Neural crest cell (in vitro differentiated cells): ENCODE measurements at regions not wholly inside any gene's neighbourhood (a gene's known extent, or its start where the extent isn't known, plus 50 kb on each side); places are given as distances from the start of the nearest gene placed in this dataset.

Experiments
- DNase-seq: peaks from one replicate; pipeline ENCODE4 v3.0.0; 2021; ENCODE audit warnings: low read depth, mixed read lengths, low spot score
- H3K27ac Mint-ChIP-seq: one replicate; pipeline ENCODE4 v1.8.0; 2021; ENCODE audit warnings: mild to moderate bottlenecking, mixed read lengths; ENCODE audit not compliant: unreplicated experiment
- H3K27me3 Mint-ChIP-seq: 2 replicates; pipeline ENCODE4 v1.8.0; 2021; ENCODE audit warnings: low read depth, mild to moderate bottlenecking, mixed read lengths
- H3K36me3 Mint-ChIP-seq: 2 replicates; pipeline ENCODE4 v1.8.0; 2021; ENCODE audit warnings: low read depth, mild to moderate bottlenecking, mixed read lengths
- H3K4me1 Mint-ChIP-seq: 2 replicates; pipeline ENCODE4 v1.8.0; 2021; ENCODE audit warnings: mixed read lengths
- H3K4me3 Mint-ChIP-seq: one replicate; pipeline ENCODE4 v1.8.0; 2021; ENCODE audit warnings: mild to moderate bottlenecking, mixed read lengths
- H3K9me3 Mint-ChIP-seq: 2 replicates; pipeline ENCODE4 v1.8.0; 2021; ENCODE audit warnings: mixed read lengths
- CTCF ChIP-seq: fragments of 200-600 bp; sonication (generic); conservative IDR thresholded peaks from 2 replicates; pipeline ENCODE4 v1.5.0; 2021; ENCODE audit warnings: antibody characterized with exemption, mild to moderate bottlenecking

GRCh38 chr18:73043211-73043610 lies 175.4 kb upstream of the NETO1 start:
- Mint-ChIP-seq H3K9me3 (no peaks in the 10 kb centered on the region), H3K27ac (no peak overlapping the region), H3K4me3 (no peak overlapping the region), H3K27me3 (no peaks in the 10 kb centered on the region), H3K4me1 (peaks cover 29% of the 10 kb centered on the region), H3K36me3 (no peaks in the 10 kb centered on the region)
- DNase-seq = no peak
- no peak for TF ChIP-seq CTCF

GRCh38 chr18:73040247-73040646 lies 172.5 kb upstream of the NETO1 start:
- Mint-ChIP-seq H3K27me3 (no peaks in the 10 kb centered on the region), H3K4me1 (peaks cover 29% of the 10 kb centered on the region), H3K4me3 (no peak overlapping the region), H3K36me3 (no peaks in the 10 kb centered on the region), H3K27ac (no peak overlapping the region), H3K9me3 (no peaks in the 10 kb centered on the region)
- TF ChIP-seq CTCF = no peak
- no peak for DNase-seq

- H3K4me1 Mint-ChIP-seq = peaks cover 29% of the 10 kb centered on the region
Observed at GRCh38 chr18:73038336-73038735, 170.5 kb upstream of the NETO1 start.

GRCh38 chr18:73023975-73024374 lies 156.2 kb upstream of the NETO1 start:
- H3K9me3 Mint-ChIP-seq = peaks cover 10% of the 10 kb centered on the region
- no peak for TF ChIP-seq CTCF
- DNase-seq = no peak
- H3K27me3 Mint-ChIP-seq = peaks cover 3% of the 10 kb centered on the region
- H3K36me3 Mint-ChIP-seq = no peaks in the 10 kb centered on the region
- H3K27ac Mint-ChIP-seq = no peak overlapping the region
- H3K4me3 Mint-ChIP-seq = no peak overlapping the region
- H3K4me1 Mint-ChIP-seq = no peaks in the 10 kb centered on the region

More at GRCh38 chr18:73038336-73038735, 170.5 kb upstream of the NETO1 start:
- H3K27ac Mint-ChIP-seq = no peak overlapping the region
- DNase-seq = no peak
- H3K27me3 Mint-ChIP-seq = peaks cover 3% of the 10 kb centered on the region
- H3K36me3 Mint-ChIP-seq = no peaks in the 10 kb centered on the region
- no peak for TF ChIP-seq CTCF
- H3K9me3 Mint-ChIP-seq = no peaks in the 10 kb centered on the region
- H3K4me3 Mint-ChIP-seq = no peak overlapping the region

GRCh38 chr18:73009691-73010090 lies 141.9 kb upstream of the NETO1 start:
- H3K27me3 Mint-ChIP-seq = no peaks in the 10 kb centered on the region
- TF ChIP-seq CTCF = no peak
- peaks cover 7% of the 10 kb centered on the region for H3K4me1 Mint-ChIP-seq
- H3K27ac Mint-ChIP-seq = no peak overlapping the region
- H3K4me3 Mint-ChIP-seq = no peak overlapping the region
- H3K36me3 Mint-ChIP-seq = no peaks in the 10 kb centered on the region
- peaks cover 6% of the 10 kb centered on the region for H3K9me3 Mint-ChIP-seq
- DNase-seq = no peak

GRCh38 chr18:73007915-73008308 lies 140.1 kb upstream of the NETO1 start:
- H3K27me3 Mint-ChIP-seq = peaks cover 2% of the 10 kb centered on the region
- DNase-seq = no peak
- no peaks in the 10 kb centered on the region for H3K36me3 Mint-ChIP-seq
- peaks cover 6% of the 10 kb centered on the region for H3K9me3 Mint-ChIP-seq
- no peak overlapping the region for H3K4me3 Mint-ChIP-seq
- no peak for TF ChIP-seq CTCF
- H3K27ac Mint-ChIP-seq = no peak overlapping the region
- peaks cover 3% of the 10 kb centered on the region for H3K4me1 Mint-ChIP-seq
